HK-2 (cell line): ENCODE measurements at regions not wholly inside any gene's neighbourhood (a gene's known extent, or its start where the extent isn't known, plus 50 kb on each side); places are given as distances from the start of the nearest gene placed in this dataset.
"Not testable (repeated sequence)": the region's sequence is repeated elsewhere in the genome, so short reads cannot be mapped to it uniquely, and the experiment has no call there.

Experiments used
- DNase-seq: peaks from one replicate; pipeline ENCODE4 v3.0.0-alpha.2; 2018; ENCODE audit not compliant: unreplicated experiment

DNA sequence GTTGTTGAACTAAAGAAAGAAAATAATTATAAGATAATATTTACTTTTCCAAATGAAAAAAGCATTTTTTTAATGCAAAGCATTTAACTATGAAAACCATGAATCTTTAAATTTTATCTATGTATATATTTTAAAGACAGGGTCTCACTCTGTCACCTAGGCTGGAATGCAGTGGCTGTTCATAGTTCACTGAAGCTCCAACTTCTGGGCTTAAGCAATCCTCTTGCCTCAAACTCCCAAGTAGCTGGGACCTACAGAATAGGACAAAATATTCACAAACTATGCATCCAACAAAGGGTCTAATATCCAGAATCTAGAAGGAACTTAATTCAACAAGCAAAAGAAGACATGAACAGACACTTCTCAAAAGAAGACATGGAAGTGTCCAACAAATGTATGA lies 55.9 kb upstream of the ALB start:
- no peak for DNase-seq

GRCh38 chr4:73347497-73347896 lies 56.6 kb upstream of the ALB start:
- DNase-seq: no peak

DNA sequence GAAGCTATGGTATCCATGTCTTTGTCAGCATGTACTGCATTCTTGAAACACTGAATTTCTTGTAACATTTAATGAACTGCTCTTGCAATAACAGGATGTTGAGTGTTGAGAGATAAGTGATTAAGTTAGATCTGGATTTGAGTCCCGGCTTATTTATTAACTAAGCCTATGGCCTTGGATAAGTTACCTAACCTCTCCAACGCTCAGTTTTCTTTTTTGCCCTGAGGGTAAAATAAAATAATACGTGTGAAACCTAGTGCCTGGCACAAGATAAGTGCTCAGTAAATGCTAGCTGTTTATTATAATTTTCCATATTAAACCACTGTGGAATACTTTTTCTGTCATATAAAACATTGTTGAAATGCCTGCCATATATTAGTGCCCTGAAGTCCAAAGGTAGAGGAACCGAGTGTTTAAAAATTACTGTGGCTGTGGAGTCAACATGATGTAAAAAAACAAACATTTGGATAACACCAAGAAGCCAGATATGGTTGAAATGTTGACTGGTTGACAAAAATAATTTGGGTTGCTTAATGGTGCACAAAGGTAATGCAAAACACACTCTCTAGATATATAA lies 58.6 kb upstream of the ALB start:
- no peak for DNase-seq

DNA sequence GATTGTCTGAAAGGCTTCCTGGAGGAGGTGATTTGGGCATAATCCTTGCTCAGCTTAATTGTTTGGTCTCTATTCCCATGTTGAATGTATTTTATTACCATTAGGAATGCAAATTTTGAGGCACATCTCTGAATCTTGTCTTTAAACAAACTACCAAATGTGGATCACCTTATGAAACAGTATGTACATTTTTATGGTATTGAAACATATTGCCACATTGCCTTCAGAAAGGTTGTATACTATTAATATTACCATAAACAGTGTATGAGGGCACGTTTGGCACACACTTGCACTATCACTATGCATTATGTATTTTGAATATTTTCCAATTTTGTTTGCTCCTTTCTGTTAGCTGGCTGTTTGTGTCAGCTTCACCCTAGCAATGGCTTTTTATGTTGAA lies 60.0 kb upstream of the ALB start:
- no peak for DNase-seq

DNA sequence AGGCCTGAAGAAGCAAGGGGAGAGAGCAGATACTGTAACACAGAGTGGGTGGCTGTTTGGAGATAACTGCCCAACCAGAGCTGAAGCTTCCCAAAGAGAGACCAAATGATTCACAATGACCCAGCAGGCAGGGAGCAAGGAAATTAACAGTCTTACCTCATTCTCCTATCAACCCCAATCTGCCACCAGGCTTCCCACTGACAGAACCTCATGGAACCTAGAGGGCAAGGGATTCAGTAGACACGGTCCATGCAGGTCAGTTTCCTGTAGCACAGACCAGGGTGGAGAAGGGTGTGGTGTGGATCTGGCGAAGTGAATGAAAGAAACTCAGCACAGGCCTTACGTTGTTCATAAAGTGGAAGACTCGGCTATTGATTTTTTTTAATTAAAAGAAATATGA lies 60.7 kb upstream of the ALB start:
- DNase-seq: no peak

GRCh38 chr4:73341454-73341853 lies 62.6 kb upstream of the ALB start:
- DNase-seq: peak; percentile 43

- no peak for DNase-seq
Measured at GRCh38 chr4:73340917-73341316, 63.2 kb upstream of the ALB start.

DNA sequence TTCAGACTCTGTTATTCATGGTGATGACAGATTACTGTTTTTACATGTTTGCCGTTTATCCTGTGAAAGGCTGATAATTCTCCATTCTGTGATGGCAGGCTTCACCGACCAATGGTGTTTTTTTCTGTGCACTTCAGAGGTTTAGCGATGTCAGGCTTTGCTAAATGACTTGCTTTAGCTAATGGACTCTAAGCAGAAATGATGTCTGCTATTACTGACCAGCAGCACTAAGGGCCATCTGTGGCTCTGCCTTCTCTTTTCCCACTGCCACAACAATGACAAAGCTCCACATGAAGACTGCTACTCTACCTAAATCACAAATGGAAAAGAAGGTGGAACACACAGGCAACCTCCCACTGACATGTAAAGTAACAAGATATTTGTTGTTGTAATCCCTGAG lies 68.4 kb upstream of the ALB start:
- no peak for DNase-seq

DNA sequence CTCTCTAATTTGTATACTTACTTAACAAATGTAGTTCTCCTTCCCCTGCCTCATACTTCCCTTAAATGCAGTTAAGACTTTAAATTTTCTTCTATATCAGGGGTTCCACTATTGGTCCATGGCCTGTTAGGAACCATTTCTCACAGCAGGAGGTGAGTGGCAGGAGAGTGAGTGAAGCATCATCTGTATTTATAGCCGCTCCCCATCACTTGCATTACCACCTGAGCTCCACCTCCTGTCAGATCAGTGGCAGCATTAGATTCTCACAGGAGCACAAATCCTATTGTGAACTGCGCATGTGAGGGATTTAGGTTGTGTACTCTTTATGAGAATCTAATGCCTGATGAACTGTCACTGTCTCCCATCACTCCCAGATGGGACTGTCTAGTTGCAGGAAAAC lies 72.1 kb upstream of the ALB start:
- not testable (repeated sequence) for DNase-seq

DNA sequence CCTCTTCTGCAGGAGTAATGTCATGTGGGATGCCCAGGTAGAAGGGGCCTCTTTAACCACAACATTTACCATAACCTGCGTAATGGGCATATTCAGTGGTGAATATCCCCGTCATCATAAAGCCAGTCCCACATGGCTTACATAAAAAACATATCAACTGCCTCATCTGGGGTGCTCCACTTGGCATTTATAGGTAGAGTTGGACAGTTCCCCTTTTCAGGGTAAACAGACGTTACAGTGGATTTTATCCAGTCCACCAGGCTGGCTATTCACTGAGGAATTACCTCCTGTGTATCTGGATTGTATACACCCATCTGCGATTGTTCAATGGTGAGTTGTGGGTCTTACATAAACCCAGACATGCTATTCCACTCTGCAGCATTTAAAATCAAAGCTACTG lies 70.7 kb upstream of the ANKRD17 start:
- DNase-seq: no peak

DNA sequence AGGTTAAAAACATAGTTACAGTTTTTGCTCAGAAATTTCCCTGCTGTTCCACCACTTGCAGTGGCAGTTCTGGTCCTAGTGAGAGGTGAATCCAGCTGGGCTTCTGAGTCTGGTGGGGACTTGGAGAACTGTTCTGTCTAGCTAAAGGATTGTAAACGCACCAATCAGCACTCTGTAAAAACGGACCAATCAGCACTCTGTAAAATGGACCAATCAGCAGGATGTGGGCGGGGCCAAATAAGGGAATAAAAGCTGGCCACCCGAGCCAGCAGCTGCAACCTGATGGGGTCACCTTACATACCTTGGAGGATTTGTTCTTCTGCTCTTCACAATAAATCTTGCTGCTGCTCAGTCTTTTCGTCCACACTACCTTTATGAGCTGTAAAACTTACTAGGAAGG lies 67.2 kb upstream of the ANKRD17 start:
- not testable (repeated sequence) for DNase-seq

- DNase-seq: no peak
Measured at GRCh38 chr4:73317092-73317491, 58.5 kb upstream of the ANKRD17 start.

DNA sequence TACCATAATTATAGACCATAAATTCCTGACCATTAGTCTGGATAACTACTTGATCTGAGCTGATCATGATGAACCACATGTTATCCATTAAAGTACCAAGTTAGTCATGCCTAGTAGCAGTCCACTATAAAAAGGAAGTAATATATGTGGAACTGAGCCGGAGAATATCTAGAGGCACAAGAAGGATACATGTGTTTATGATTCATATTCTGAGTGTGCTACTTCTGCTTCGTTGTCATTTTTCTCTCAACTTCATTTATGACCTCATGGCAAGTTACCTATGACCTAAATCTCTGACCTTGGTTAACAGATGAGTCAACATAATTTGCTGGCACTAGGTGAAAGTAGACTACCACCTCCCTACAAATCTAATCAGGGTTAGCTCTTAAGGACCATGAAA lies 56.5 kb upstream of the ANKRD17 start:
- no peak for DNase-seq

- no peak for DNase-seq
Measured at GRCh38 chr4:73312967-73313366, 54.4 kb upstream of the ANKRD17 start.

DNA sequence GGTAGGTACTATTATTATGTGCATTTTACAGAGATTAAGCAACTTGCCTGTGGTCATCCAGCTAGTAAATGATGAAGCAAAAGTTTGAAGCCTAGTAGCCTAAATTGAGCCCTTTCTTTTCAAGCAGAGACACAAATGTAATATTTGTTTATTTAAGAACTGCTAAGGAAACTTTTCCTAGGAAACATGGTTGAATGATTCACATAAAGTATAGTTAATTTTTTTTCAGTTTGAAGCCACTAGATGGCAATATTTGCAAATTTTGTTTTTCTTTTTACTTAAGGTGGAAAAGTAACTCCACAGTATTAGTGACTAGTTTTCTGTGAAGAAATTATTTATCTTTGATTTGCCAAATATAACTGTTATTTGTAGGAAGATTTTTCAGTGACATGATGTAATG lies 52.8 kb upstream of the ANKRD17 start:
- no peak for DNase-seq

- no peak for DNase-seq
Measured at GRCh38 chr4:73309211-73309610, 50.6 kb upstream of the ANKRD17 start.
